Neural cell (in vitro differentiated cells): ENCODE measurements at regions not wholly inside any gene's neighbourhood (a gene's known extent, or its start where the extent isn't known, plus 50 kb on each side); places are given as distances from the start of the nearest gene placed in this dataset.
A peak's percentile ranks its signal among the peaks of the same experiment; 100 is the strongest.

Experiments
- H2AFZ ChIP-seq: fragments of 200-600, 300-800 bp; sonication (generic), shearing (Covaris generic); 2 replicates; pipeline ENCODE4 v1.6.0; 2014; ENCODE audit warnings: low read depth, mild to moderate bottlenecking, antibody characterized with exemption, low read length, moderate library complexity
- H3F3A ChIP-seq: fragments of 200-600 bp; shearing (Covaris generic); 2 replicates; pipeline ENCODE4 v1.6.1; 2016; ENCODE audit warnings: mild to moderate bottlenecking, moderate library complexity, mixed read lengths, antibody characterized with exemption, low read length; ENCODE audit not compliant: insufficient read depth, poor library complexity, severe bottlenecking
- H3K27ac ChIP-seq: fragments of 200-600, 300-800 bp; sonication (generic), shearing (Covaris generic); 2 replicates; pipeline ENCODE4 v1.5.1; 2014; ENCODE audit warnings: mild to moderate bottlenecking, low read length, moderate library complexity
- H3K27me3 ChIP-seq: fragments of 300-800, 200-600 bp; sonication (generic), shearing (Covaris generic); 2 replicates; pipeline ENCODE4 v1.6.0; 2014; ENCODE audit warnings: mild to moderate bottlenecking, low read depth, low read length, moderate library complexity; ENCODE audit not compliant: insufficient read depth
- H3K36me3 ChIP-seq: fragments of 300-800, 200-600 bp; sonication (generic), shearing (Covaris generic); 2 replicates; pipeline ENCODE4 v1.5.1; 2014; ENCODE audit warnings: mild to moderate bottlenecking, antibody characterized with exemption, low read length, moderate library complexity; ENCODE audit not compliant: insufficient read depth
- H3K4me2 ChIP-seq: fragments of 300-800, 200-600 bp; sonication (generic), shearing (Covaris generic); 2 replicates; pipeline ENCODE4 v1.6.0; 2014; ENCODE audit warnings: mild to moderate bottlenecking, low read length
- H3K4me3 ChIP-seq: fragments of 300-800, 200-600 bp; sonication (generic), shearing (Covaris generic); 2 replicates; pipeline ENCODE4 v1.5.1; 2014; ENCODE audit warnings: mild to moderate bottlenecking, low read length, moderate library complexity
- H3K79me2 ChIP-seq: fragments of 200-600 bp; shearing (Covaris generic); replicated peaks from 2 replicates; pipeline ENCODE4 v1.6.0; 2014; ENCODE audit warnings: mild to moderate bottlenecking, low read length, moderate library complexity; ENCODE audit not compliant: insufficient read depth
- H3K9ac ChIP-seq: fragments of 300-800, 200-600 bp; sonication (generic), shearing (Covaris generic); 2 replicates; pipeline ENCODE4 v1.6.1; 2016; ENCODE audit warnings: mild to moderate bottlenecking, low read length, mixed read lengths
- H3K9me2 ChIP-seq: fragments of 200-600 bp; shearing (Covaris generic); 2 replicates; pipeline ENCODE4 v1.6.1; 2016; ENCODE audit warnings: mild to moderate bottlenecking, low read length, mixed read lengths; ENCODE audit not compliant: insufficient read depth
- H3K9me3 ChIP-seq: fragments of 200-600, 300-800 bp; sonication (generic), shearing (Covaris generic); 2 replicates; pipeline ENCODE4 v1.6.1; 2016; ENCODE audit warnings: mild to moderate bottlenecking, mixed run types, low read length, moderate library complexity, mixed read lengths
- H4K20me1 ChIP-seq: fragments of 200-600 bp; shearing (Covaris generic); 2 replicates; pipeline ENCODE4 v1.6.1; 2016; ENCODE audit warnings: mild to moderate bottlenecking, mixed run types; ENCODE audit not compliant: insufficient read depth
- CTCF ChIP-seq: fragments of 450-650 bp; IDR thresholded peaks from 2 replicates; pipeline ENCODE4 v1.5.1; 2014; ENCODE audit warnings: antibody characterized with exemption, mild to moderate bottlenecking, moderate library complexity; ENCODE audit not compliant: poor library complexity, severe bottlenecking
- EP300 ChIP-seq: fragments of 450-650 bp; conservative IDR thresholded peaks from 2 replicates; pipeline ENCODE4 v1.6.1; 2014; ENCODE audit warnings: antibody characterized with exemption, mild to moderate bottlenecking, moderate library complexity; ENCODE audit not compliant: poor library complexity, severe bottlenecking
- EZH2 ChIP-seq: fragments of 200-600, 300-800 bp; shearing (Covaris generic), sonication (generic); IDR thresholded peaks from 2 replicates; pipeline ENCODE4 v1.6.1; 2014; ENCODE audit warnings: antibody characterized with exemption, low read length, borderline replicate concordance, mild to moderate bottlenecking; ENCODE audit not compliant: insufficient read depth, poor library complexity, severe bottlenecking
- MXI1 ChIP-seq: fragments of 450-650 bp; conservative IDR thresholded peaks from 2 replicates; pipeline ENCODE4 v1.6.1; 2014; ENCODE audit warnings: antibody characterized with exemption, mild to moderate bottlenecking; ENCODE audit not compliant: poor library complexity, severe bottlenecking
- POLR2AphosphoS5 ChIP-seq: IDR thresholded peaks from 2 replicates; pipeline ENCODE4 v1.6.1; 2012
- RAD21 ChIP-seq: fragments of 450-650 bp; conservative IDR thresholded peaks from 2 replicates; pipeline ENCODE4 v1.6.1; 2014; ENCODE audit warnings: antibody characterized with exemption, mild to moderate bottlenecking, moderate library complexity
- REST ChIP-seq: IDR thresholded peaks from 2 replicates; pipeline ENCODE4 v1.6.1; 2012; ENCODE audit warnings: borderline replicate concordance
- SMC3 ChIP-seq: fragments of 450-650 bp; conservative IDR thresholded peaks from 2 replicates; pipeline ENCODE4 v1.6.1; 2014; ENCODE audit warnings: antibody characterized with exemption, mild to moderate bottlenecking, moderate library complexity; ENCODE audit not compliant: poor library complexity
- TAF1 ChIP-seq: IDR thresholded peaks from 2 replicates; pipeline ENCODE4 v1.6.1; 2012; ENCODE audit warnings: low read depth

- TF ChIP-seq CTCF (no peak), POLR2AphosphoS5 (no peak), SMC3 (no peak), TAF1 (no peak), REST (no peak), MXI1 (no peak), EZH2 (no peak), RAD21 (no peak), EP300 (no peak)
- Histone ChIP-seq H3K9me3 (no peaks in the 10 kb centered on the region), H3K36me3 (no peaks in the 10 kb centered on the region), H3K27me3 (no peaks in the 10 kb centered on the region), H3F3A (no peaks in the 10 kb centered on the region), H3K9ac (no peak overlapping the region), H3K79me2 (no peaks in the 10 kb centered on the region), H2AFZ (no peak overlapping the region), H3K4me3 (no peak overlapping the region), H3K4me2 (no peak overlapping the region), H4K20me1 (no peaks in the 10 kb centered on the region), H3K9me2 (no peaks in the 10 kb centered on the region), H3K27ac (no peak overlapping the region)
Observed at GRCh38 chr22:49027368-49027670, 800.4 kb downstream of the BRD1 start.

- TF ChIP-seq CTCF (peak; percentile 35), SMC3 (no peak), REST (no peak), POLR2AphosphoS5 (no peak), RAD21 (peak; percentile 17), TAF1 (no peak), EZH2 (no peak), EP300 (no peak), MXI1 (no peak)
- H3K9ac ChIP-seq: no peak overlapping the region
- H3K4me3 ChIP-seq: no peak overlapping the region
- no peak overlapping the region for H3K4me2 ChIP-seq
- H3K9me3 ChIP-seq: no peaks in the 10 kb centered on the region
- no peak overlapping the region for H2AFZ ChIP-seq
- H3K36me3 ChIP-seq: no peaks in the 10 kb centered on the region
- no peak overlapping the region for H3K27ac ChIP-seq
- H3K79me2 ChIP-seq: no peaks in the 10 kb centered on the region
- H3F3A ChIP-seq: no peaks in the 10 kb centered on the region
- H3K9me2 ChIP-seq: no peaks in the 10 kb centered on the region
- H4K20me1 ChIP-seq: no peaks in the 10 kb centered on the region
- H3K27me3 ChIP-seq: no peaks in the 10 kb centered on the region
Observed at GRCh38 chr22:49026494-49027367, 800.9 kb downstream of the BRD1 start.
